Activated CD4-positive, alpha-beta T cell treated with anti-CD3 and anti-CD28 coated beads, Interleukin-10, Interleukin-2, amounts not matched to agents 100 ng/mL and 50 ng/mL, durations not matched to agents 16 hours and 8 hours (primary cell): ENCODE measurements at regions not wholly inside any gene's neighbourhood (a gene's known extent, or its start where the extent isn't known, plus 50 kb on each side); places are given as distances from the start of the nearest gene placed in this dataset.
"Not testable (repeated sequence)": the region's sequence is repeated elsewhere in the genome, so short reads cannot be mapped to it uniquely, and the experiment has no call there.

Experiments used
- DNase-seq: peaks from one replicate; pipeline ENCODE4 v3.0.0-alpha.2; 2020

DNA sequence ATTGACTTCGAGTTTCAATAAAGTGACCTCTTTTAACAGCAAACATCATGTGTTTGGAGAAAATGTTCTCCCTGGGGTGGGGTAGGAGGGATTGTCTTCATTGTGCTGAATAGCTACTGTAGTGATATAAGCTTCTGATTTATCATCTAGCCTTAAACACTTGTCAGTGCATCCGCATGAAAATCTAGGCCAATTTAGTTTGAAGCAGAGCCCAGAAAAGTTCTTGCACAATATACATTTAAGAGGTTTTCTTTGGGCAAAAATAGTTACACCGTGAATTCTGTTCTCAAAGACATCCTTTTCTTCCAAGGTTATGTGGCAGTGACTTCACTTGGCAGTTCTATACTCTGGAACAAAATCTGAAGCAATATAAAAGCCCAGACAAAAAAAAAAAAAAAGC is 136.0 kb upstream of the IFNG-AS1 start:
- DNase-seq, result no peak

DNA sequence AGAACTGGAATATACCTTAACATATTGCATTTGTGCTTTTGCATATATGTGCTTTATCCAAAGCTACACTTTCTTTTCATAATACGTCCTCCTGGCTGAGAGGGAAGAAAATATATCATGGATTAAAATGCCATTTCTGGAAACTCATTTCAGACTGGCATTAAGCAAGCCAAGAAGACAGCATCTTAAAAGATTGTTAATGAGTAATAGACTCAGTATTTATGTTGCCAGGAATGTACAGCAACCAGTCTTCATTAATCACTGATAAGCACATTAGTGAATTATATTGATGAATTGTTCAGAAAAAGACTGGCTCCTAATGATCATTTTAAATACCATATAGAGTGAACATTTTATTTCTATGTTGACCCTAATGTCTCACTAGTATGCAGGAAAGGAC is 134.9 kb upstream of the IFNG-AS1 start:
- DNase-seq, result no peak

DNA sequence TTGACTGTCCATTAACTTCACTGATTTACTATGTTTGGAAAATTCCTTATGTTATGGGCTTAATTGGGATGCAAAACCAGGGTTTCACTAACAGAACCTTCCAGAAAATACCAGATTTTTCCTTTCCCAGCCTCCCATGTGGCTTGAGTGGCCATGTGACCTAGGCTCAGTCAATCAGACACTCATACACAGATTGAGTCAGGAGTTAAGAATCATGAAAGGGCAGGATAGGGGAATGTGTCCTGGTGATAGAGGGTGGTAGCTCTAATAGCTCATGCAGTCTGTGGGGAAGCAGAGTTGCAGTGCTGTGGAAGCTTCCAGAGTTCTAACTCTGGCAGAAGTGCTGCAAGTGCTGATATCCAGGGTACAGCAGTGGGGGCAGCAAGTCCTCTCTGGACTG is 134.1 kb upstream of the IFNG-AS1 start:
- no peak for DNase-seq

DNA sequence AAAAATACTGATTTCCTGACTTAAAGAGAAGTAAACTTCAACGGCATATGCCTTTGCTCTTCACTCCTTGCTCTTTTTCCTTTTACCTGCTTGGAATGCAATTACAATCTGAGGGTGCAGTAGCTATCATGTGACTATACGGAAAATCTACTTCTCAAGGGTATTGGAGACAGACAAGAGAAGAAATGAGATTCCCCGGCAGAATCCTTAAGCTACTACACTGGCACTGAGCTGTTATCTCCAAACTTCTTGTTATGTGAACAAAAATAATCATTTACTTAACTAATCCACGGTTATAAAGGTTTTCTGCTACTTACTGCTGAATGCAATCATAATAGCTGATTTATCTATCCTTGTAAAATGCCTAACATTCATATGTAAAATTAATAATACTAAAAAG is 118.0 kb upstream of the IFNG-AS1 start:
- DNase-seq, result no peak

DNA sequence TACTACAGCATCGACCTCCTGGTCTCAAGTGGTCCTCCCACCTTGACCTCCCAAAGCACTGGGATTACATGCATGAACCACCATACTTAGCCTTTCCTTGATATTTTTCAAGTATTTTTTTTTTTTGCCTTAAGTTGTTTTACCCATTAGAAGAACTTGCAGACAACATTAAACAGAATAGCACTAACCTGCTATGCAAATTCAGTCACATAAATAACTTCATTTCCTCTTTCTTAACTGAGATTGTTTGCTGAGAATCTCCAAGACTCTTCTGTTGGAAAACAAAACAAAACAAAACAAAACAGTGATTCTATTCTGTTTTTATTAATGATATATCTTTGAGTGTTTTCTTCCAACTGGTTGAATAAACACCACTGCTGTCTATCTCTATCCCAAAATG is 115.9 kb upstream of the IFNG-AS1 start:
- DNase-seq, result no peak

DNA sequence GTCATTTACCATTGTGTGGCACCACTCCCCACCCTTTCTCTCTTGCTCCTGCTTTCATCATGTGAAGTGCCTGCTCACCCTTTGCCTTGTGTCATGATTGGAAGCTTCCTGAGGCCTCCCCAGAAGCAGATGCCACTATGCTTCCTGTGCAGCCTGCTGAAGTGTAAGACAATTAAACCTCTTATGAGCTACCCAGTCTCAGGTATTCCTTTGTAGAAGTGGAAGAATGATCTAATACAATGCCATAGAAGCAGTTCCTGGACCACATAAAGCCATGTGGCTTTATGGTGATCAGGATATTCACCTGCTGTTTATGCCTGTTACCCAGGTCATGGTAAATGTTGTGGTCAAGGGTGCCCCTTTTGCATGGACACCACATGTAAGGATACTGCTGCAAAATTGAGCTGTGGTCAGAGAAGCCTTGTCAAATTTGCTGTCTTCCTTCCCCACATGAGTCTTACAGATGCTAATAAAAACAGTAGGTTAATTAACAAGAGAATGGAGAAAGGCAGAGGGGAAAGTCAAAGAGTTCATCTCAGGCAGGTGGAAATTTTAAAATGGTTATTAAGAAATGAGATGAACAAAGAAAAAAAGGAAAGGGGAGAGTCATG is 112.8 kb upstream of the IFNG-AS1 start:
- DNase-seq, result no peak

DNA sequence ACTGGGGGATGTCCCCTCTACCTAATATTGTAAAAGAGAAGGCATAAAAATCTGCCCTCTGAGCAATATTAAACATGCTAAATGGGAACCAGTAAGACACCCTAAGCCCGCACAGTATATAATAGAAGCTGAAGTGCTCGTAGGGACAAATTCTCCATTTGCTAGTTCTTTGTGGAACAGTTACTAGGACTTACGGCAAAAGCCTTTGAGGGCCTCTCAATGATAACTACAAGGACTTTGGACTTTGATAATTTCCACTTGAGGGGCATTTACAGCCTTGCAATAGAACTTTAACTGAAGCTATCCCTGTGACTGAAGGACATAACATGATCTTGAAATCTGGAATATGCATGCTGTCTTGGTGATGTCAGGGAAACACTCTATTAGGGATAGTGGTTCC is 111.5 kb upstream of the IFNG-AS1 start:
- DNase-seq, result no peak

DNA sequence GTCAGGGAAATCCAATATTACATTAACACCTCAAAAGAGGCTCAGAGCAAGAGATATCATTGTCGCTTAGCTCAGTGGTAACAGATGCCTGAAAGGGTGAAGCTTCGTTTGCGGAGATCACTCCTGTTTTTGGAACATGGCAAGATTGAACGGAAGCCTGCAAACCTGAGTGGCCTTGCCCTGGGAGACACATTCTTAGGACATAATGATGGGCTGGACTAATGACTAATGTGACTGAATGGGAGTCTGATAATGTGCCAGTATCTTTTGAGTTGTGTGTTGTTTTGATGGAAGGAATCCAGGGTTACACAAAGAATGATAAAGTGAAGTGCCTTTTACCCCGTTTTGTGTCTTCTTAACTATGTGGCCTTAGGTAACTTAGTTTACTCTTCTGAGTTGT is 109.3 kb upstream of the IFNG-AS1 start:
- DNase-seq, result no peak

DNA sequence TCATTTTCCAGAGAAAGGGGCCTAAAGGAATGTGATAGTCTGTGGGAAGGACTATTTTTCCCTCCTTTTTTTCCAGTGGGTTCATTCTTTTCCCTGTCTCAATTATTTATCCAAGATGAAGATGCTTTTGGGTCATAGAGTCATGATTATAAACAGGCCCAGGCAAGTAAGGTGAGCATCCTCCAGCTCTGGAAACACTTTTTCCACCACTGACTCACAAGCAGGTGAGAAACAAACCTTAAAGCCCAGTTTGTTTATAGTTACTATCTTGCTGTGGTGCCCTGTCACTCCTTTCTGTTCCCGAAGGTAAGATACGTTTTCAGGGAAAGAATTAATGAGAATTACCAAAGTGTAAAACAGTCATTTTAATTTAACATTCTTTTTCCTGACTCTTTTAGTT is 107.7 kb upstream of the IFNG-AS1 start:
- no peak for DNase-seq

DNA sequence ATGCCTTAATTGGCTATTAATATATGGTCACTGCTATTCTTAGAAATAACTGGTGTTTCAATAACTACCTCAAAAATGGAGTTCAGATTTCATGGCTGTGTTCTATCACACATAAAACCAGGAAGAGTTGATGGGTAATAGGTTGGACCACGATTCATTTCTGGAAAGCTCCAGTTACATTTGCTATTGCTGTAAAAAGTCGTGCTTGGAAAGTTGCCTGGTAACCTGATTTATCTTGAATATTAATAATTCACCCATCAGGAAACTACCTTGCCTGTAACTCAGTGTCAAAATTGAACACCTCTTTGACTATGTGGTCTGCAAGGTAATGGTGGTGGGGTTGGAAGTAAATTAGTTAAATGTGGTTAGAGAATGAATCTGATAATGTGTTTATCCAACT is 104.7 kb upstream of the IFNG-AS1 start:
- DNase-seq, result no peak

DNA sequence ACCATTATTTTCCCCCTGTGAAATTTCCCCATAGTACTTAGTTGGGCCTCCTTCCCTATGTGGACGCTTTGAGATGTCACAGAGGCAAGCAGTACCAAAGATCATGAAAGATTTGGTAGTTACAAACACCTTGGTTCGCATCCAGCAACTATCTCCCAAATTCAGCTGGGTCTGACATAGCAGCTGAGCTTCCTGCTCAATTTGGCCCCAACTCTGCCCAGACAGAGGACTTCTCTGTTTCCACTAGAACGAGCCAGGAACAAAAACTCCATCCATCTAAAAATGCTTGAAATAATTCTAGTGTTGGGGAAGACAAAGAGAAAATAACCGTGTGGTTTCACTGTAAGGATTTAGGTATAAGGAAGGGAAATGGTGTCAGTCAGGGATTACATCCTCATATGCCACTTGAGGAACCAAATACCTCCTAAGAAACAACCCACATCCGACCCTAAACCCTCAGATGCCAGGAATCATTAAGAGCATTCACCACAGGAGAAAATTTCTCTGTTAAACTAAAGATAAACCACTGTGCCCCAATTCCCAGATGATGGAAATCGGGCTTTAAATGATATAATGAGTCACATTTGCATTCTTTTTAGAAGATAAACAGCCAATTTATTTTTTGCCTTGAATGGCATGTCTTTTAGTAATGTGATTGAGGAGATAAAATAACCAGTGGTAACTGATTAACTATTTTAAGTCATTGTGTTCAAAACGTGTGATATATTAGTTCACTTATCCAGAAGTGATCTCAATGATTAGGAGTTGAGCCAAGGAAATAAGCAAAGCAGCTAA is 103.7 kb upstream of the IFNG-AS1 start:
- no peak for DNase-seq

DNA sequence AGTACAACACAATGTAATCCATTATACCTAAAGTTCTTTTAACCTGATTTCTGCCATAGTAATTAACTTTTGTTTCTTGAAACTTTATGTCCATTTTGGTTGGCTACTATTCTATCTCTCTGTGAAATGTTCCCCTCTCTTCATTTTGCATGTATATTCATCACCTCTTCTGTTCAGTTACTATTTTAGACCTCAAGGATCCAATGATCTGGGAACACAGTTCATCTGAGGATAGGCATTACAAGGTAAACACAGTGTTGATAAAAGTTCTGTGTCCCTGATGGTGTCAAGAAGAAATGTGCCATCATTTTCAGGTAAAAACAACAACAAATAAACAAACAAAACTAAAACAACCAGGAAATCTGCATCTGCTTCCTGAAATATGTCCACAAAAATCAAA is 102.2 kb upstream of the IFNG-AS1 start:
- no peak for DNase-seq

DNA sequence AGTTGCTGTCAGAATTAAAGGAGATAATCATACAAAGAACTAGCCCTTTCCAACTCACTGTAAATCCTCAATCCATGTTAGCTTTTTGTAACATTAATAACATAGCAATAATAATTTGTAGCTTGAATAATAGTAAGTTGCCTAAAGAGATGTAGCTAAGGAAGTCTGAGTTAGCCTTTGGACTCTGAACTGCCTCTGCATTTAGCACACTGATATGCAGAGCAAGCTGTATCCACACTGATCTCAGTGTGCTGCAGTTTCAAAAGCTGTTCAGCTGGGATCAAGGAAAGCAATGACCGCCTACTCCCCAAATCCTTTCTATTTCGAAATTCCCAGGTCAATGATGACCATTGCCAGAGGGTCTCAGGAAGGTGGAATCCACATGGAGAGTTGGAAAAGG is 99.3 kb upstream of the IFNG-AS1 start:
- DNase-seq, result no peak

DNA sequence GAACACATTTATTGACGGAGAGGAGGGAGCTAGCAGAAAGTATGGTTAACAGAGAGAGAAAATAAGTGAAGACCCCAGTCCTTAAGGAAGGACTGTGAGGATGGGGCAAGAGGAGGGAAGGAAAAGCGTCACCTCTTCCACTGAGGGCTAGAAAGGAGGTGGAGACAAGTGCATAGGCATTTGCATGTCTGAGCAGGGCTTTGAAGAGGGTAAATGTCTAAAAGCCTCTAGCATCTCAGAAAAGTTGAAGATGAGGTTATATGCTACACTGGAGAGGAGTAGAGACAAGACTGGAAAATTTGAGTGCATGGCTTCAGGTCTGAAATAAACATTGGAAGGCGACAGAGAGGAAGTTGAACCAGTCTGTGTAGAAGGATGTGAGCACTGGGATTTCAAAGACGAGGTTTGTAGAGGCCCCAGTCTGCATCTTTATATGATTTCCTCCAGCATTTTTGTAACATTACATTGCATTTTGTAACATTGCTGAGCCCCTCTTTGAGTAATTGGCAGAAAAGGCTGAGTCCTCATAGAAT is 98.5 kb upstream of the IFNG-AS1 start:
- DNase-seq, result no peak

DNA sequence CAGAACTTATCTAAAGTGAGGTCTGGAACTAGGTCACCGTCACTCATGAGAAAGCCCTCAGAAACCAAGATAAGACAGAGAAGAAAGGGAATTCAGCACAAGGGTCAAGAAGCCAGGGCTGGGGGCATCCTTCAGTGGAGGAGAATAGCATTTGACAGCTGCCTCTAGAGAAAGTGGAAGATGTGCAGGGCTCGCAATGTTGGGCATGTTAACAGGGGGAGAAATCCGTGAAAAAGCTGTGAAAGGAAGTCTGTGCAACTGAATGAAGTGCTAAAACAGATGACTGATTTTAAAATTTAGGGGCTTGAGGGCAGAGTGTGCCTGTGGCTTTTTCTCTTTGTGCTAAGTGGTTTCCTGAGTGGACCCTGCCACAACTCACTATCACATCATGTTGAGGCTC is 97.7 kb upstream of the IFNG-AS1 start:
- DNase-seq, result no peak

DNA sequence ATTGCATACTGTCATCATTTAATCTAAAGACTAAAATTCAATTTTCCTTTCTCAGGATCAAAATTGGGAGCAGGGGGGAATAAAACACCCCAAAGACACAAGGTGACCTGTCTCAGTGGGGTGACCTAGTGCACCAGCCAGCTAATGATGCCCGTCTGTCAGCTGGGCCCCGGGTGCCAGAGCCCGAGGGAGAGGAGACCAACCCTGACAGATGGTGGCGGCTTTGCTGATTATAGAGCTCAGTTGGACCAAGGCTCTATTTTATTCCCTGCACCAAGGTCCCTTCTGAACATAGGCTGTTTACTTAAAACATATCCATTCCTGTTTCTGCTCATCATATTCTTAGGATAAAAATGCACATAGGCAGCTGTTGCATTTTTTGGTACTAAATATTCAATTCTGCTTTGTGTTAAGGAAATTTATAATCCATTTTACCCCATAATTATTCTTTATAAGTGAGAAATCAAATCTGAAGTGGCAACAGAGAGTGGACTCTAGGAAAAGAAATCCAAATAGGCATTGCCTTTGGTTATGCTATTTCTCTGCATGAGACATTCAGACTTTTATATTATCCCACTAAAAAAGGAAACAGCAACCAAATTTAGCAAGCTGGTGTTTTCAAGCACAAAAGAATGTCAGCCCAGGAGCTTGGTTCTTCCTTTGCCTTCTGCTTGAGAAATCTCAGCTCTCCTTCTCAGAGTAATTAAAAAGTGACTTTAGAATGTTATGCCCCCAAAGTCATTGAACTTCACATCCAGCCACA is 96.8 kb upstream of the IFNG-AS1 start:
- no peak for DNase-seq

DNA sequence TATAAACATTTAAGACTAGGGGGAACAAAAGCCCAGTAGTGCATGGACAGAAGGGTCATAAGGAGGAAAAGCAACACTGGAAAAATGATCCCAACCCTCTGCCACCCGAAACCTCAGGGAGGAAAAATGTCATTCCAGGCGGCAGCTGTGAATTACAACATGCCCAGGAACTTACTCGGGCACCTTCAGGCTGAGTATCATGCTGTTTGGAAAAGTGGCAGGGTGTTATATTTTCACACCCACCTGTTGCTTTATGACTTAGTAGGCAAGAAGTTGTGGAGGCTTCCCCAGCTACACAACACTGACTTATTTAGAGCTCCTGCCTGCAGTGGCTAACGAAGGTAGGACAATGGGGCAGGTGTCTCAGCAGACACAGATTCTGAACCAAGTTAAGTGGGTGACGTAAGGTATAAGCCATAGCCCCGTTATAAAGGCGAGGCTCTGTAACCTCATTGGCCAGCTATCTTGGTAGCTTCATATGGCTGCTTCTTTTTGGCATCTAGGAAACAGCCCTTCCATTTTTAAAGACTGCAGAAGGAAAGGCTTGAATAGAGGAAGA is 96.1 kb upstream of the IFNG-AS1 start:
- no peak for DNase-seq

DNA sequence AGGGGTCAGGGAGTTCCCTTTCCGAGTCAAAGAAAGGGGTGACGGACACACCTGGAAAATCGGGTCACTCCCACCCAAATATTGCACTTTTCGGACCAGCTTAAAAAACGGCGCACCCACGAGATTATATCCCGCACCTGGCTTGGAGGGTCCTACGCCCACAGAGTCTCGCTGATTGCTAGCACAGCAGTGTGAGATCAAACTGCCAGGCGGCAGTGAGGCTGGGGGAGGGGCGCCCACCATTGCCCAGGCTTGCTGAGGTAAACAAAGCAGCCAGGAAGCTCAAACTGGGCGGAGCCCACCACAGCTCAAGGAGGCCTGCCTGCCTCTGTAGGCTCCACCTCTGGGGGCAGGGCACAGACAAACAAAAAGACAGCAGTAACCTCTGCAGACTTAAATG is 88.8 kb upstream of the IFNG-AS1 start:
- not testable (repeated sequence) for DNase-seq

DNA sequence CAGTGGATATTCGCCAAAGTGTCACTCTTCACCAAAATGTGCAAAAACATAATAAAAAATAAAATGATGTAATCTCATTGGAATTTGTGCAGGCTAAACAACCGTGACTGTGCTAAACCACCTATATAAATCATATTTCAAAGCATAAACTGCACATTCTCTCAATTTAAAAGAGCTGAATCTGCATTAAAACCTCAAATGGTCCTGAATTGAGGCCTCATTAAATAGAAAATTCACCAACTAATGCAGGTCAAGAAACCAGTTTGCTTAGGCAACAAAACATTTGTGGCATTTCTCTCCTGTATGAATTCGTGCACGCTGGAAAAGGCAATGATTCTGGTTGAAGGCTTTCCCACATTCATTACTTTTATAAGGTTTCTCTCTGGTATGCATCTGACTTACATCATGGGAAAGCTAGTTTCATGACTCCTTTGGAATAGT is 80.1 kb upstream of the IFNG-AS1 start:
- DNase-seq, result no peak

DNA sequence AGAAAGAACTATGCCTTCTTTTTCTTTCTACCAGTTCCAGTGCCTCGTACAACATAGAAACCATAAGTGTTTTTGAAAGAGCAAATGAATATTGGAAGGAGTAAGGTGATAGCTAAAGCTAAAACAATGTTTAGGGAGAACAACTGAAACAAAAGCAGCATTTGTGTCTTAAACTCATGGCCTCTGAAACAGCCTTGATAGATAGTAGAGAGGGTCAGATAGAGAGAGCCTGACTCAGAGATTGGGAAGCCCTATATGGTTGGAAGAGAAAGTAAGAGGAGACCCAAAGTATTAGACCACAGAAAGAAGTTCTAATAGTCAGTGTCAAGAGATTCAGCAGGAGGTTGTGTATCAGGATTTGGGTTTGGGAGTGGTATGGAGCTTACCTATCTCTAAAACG is 79.6 kb upstream of the IFNG-AS1 start:
- no peak for DNase-seq

DNA sequence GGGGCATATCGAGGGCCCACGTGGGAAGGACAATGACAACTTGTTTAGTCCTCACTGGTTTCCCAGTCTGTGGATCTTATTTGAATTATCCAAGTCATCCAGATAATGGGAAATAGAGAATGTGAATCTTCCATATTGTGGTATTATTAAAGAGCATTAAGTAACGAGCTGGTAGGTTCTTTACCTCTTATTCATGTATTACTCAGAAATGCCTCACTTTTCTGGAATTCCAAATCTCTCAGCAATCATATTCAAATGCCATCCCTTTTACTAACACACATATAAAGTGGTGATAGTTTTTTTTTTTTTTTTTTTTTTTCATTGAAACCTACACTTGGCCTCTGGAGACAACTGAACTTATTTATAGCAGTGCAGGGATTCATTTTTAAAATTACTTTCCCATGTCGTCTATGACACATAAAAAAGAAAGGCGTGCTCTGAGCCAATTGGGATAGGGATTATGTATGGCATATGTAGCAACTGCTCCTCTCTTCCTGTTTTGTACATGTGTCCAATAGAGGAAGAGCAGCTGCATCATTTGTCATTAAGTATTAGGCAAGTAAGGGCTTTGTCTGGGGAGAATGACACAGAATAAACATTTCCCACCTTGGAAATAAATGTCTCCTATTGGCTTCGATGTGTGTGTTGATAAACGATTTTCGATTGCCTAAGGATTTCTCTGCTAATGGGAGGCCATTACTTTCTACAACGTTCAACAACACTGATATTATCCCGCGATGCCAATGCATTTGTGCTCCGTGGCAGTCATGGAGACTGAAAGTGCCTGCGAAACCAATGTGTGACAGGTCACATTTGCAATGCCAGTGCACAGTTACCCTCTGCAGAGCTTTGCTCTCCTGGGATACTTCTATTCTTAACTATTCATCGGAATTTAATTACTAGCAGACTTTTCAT is 78.6 kb upstream of the IFNG-AS1 start:
- no peak for DNase-seq

DNA sequence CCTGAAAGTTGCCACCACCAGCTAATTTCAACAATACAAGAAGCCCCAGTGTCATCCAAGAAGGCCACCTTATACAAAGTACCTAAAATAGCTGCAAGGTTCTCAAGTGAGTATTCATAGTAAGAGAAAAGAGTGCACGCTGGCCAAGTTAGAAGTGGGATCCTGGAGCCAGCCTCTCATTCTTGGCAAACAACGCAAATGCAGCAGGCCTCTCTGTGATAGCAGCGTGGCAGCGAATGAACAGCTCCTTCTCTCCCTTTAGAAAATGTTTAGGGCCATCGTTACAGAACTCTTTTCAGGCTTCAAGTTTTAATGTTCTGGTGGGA is 78.0 kb upstream of the IFNG-AS1 start:
- no peak for DNase-seq

DNA sequence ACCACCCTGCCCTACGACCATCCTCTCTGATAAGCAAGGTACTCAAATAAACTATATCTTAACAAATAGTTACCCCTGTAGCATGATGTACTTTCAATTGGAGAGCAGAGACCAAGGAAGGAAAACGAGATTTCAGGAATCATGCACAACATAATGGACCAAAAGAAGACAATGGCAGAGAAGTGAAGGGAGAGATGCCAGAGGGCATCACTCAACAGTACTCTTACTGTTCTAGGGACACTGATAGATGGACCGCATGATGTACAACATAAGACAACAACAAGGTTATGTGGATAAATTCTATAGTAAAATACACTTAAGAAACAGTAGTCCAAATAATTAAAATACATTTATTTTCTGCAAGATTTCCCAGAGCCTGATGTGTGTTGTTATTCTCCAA is 77.5 kb upstream of the IFNG-AS1 start:
- no peak for DNase-seq
